ENCODE measurements at regions not wholly inside any gene's neighbourhood (a gene's known extent, or its start where the extent isn't known, plus 50 kb on each side); places are given as distances from the start of the nearest gene placed in this dataset.

DNA sequence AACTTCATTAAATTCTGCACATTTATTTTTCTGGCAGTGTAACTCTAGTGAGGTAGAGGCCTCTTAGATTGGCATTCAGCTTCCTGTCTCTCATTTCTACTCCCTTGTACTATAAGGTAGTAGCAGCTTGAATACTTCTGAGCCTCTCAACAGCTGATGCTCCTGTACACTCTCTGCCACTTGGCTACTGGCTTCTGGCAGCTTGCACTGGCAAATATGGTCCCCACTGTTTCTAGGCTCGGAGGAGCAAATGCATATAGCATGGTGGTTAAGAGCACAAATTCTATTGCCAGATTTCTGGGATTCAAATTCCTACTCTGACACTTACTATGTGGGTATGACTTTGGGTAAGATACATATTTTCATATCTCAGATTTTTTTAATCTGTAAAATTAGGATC is 292.8 kb upstream of the ADGRB3 start:
- ChIA-PET CTCF (no interaction called here), POLR2A (no interaction called here)
- no peaks in the 10 kb centered on the region for H3K27me3 Mint-ChIP-seq
- no peaks in the 10 kb centered on the region for H3K36me3 Mint-ChIP-seq (ENCODE audit: low read depth)
- no peak for DNase-seq
- no peak overlapping the region for H3K4me3 Mint-ChIP-seq
- no peaks in the 10 kb centered on the region for H3K4me1 Mint-ChIP-seq
- H3K27ac Mint-ChIP-seq, result no peak overlapping the region
- H3K9me3 Mint-ChIP-seq, result no peaks in the 10 kb centered on the region

GRCh38 chr6:68339488-68340131 is 295.5 kb upstream of the ADGRB3 start:
- H3K27ac Mint-ChIP-seq, result no peak overlapping the region
- H3K4me3 Mint-ChIP-seq, result no peak overlapping the region
- no peaks in the 10 kb centered on the region for H3K27me3 Mint-ChIP-seq
- no peaks in the 10 kb centered on the region for H3K36me3 Mint-ChIP-seq (ENCODE audit: low read depth)
- no peaks in the 10 kb centered on the region for H3K4me1 Mint-ChIP-seq
- CTCF ChIA-PET, result no interaction called here
- DNase-seq, result no peak
- POLR2A ChIA-PET, result no interaction called here
- H3K9me3 Mint-ChIP-seq, result no peaks in the 10 kb centered on the region

DNA sequence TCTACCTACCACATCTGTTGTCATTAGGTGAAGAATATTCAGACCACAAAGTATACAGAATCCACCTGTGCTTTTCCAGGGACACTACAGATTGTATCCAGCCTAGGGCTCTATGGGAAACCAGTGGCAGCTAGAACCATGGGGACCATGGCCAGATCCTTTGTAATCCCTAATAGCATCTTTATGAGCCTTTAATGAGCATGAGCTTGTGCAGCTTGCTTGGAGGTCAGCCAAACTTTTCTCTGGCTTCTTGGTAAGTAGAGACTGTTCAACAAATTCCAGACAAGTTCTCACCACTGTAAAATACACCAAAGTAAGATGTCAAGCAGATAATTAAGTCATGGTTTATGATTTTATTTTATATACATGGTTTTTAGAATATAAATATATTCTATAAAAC is 301.6 kb upstream of the ADGRB3 start:
- no peak for DNase-seq
- POLR2A ChIA-PET, result no interaction called here
- CTCF ChIA-PET, result no interaction called here
- H3K4me3 Mint-ChIP-seq, result no peak overlapping the region
- H3K36me3 Mint-ChIP-seq (ENCODE audit: low read depth), result no peaks in the 10 kb centered on the region
- no peaks in the 10 kb centered on the region for H3K27me3 Mint-ChIP-seq
- no peak overlapping the region for H3K27ac Mint-ChIP-seq
- no peaks in the 10 kb centered on the region for H3K9me3 Mint-ChIP-seq
- no peaks in the 10 kb centered on the region for H3K4me1 Mint-ChIP-seq

DNA sequence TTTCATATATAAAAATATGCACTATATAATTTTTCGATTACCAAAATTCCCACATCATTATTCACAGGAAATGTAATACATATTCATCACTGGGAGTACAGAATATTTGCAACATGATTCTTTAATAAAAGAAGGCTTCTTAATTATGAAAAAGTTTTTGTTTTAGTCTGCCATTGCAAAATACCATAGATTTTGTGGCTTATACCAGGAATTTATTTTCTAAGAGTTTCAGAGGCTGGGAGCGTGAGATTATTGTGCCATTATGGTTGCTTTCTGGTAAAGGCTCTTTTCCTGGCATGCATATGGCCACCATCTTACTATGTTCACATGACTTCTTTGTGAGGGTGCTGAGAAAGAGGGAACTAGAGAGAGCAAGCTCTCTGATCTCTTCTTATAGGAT is 306.9 kb upstream of the ADGRB3 start:
- POLR2A ChIA-PET, result no interaction called here
- Mint-ChIP-seq H3K4me3 (no peak overlapping the region), H3K9me3 (no peaks in the 10 kb centered on the region), H3K36me3 (ENCODE audit: low read depth) (no peaks in the 10 kb centered on the region), H3K27me3 (no peaks in the 10 kb centered on the region), H3K4me1 (no peaks in the 10 kb centered on the region), H3K27ac (no peak overlapping the region)
- DNase-seq, result no peak
- CTCF ChIA-PET, result no interaction called here

DNA sequence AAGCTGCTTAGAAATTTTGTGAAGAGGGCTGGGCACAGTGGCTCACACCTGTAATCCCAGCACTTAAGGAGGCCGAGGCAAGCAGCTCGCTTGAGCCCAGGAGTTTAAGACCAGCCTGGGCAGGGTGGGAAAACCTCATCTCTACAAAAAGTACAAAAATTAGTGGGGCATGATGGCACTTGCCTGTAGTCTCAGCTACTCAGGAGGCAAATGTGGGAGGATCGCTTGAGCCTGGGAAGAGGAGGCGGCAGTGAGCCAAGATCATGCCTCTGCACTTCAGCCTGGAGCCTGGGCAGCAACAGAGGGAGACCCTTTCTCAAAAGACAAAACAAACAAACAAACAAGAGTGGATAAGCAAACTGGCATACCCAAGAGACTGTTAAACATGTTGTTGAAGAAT is 308.3 kb upstream of the ADGRB3 start:
- H3K4me1 Mint-ChIP-seq, result no peaks in the 10 kb centered on the region
- H3K27ac Mint-ChIP-seq, result no peak overlapping the region
- no peak overlapping the region for H3K4me3 Mint-ChIP-seq
- no peaks in the 10 kb centered on the region for H3K36me3 Mint-ChIP-seq (ENCODE audit: low read depth)
- POLR2A ChIA-PET, result no interaction called here
- no peaks in the 10 kb centered on the region for H3K9me3 Mint-ChIP-seq
- no peak for DNase-seq
- H3K27me3 Mint-ChIP-seq, result no peaks in the 10 kb centered on the region
- CTCF ChIA-PET, result no interaction called here

GRCh38 chr6:68317366-68317765 is 317.7 kb upstream of the ADGRB3 start:
- Mint-ChIP-seq H3K4me1 (no peaks in the 10 kb centered on the region), H3K36me3 (ENCODE audit: low read depth) (no peaks in the 10 kb centered on the region), H3K27me3 (no peaks in the 10 kb centered on the region), H3K9me3 (no peaks in the 10 kb centered on the region), H3K27ac (no peak overlapping the region), H3K4me3 (no peak overlapping the region)
- ChIA-PET POLR2A (no interaction called here), CTCF (no interaction called here)
- DNase-seq, result no peak

GRCh38 chr6:68313911-68314310 is 321.2 kb upstream of the ADGRB3 start:
- no peak for DNase-seq
- Mint-ChIP-seq H3K27ac (no peak overlapping the region), H3K9me3 (no peaks in the 10 kb centered on the region), H3K27me3 (no peaks in the 10 kb centered on the region), H3K4me1 (no peaks in the 10 kb centered on the region), H3K4me3 (no peak overlapping the region), H3K36me3 (ENCODE audit: low read depth) (no peaks in the 10 kb centered on the region)
- POLR2A ChIA-PET, result no interaction called here
- CTCF ChIA-PET, result no interaction called here

DNA sequence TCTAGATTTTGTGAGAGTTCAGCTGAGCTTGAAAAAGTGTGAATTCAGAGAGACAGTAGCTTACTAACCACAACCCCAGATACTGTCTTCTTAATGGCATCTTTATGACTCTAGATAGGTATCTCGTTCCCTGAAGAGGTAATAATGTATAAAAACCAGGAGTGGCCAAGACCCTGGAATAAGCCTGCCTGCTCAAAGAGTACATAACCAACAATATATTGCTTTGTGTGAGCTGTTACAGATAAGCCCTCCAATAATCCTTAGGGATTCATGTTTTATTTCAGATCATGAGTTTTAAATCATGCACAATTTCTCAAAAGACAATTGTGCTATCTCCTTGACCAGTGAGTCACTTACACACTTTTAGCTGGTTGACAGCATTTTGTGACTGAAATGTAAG is 327.8 kb upstream of the ADGRB3 start:
- CTCF ChIA-PET, result interaction anchor here (0.6 to 0.7 kb wide), 2 partner anchors 28 to 418 kb away, joined by 4 to 5 read pairs; no protein-coding TSS in a partner anchor
- POLR2A ChIA-PET, result no interaction called here
- no peak overlapping the region for H3K27ac Mint-ChIP-seq
- DNase-seq, result no peak
- no peaks in the 10 kb centered on the region for H3K4me1 Mint-ChIP-seq
- H3K36me3 Mint-ChIP-seq (ENCODE audit: low read depth), result no peaks in the 10 kb centered on the region
- peaks cover 2% of the 10 kb centered on the region for H3K9me3 Mint-ChIP-seq
- no peak overlapping the region for H3K4me3 Mint-ChIP-seq
- H3K27me3 Mint-ChIP-seq, result no peaks in the 10 kb centered on the region

- peaks cover 8% of the 10 kb centered on the region for H3K9me3 Mint-ChIP-seq
- H3K27me3 Mint-ChIP-seq, result no peaks in the 10 kb centered on the region
- no peak overlapping the region for H3K4me3 Mint-ChIP-seq
- no peaks in the 10 kb centered on the region for H3K4me1 Mint-ChIP-seq
- DNase-seq, result no peak
- POLR2A ChIA-PET, result no interaction called here
- H3K27ac Mint-ChIP-seq, result no peak overlapping the region
- H3K36me3 Mint-ChIP-seq (ENCODE audit: low read depth), result no peaks in the 10 kb centered on the region
- CTCF ChIA-PET, result no interaction called here
Measured at GRCh38 chr6:68296126-68296525, 339.0 kb upstream of the ADGRB3 start.

- no peaks in the 10 kb centered on the region for H3K36me3 Mint-ChIP-seq (ENCODE audit: low read depth)
- peaks cover 2% of the 10 kb centered on the region for H3K9me3 Mint-ChIP-seq
- no peaks in the 10 kb centered on the region for H3K4me1 Mint-ChIP-seq
- no peaks in the 10 kb centered on the region for H3K27me3 Mint-ChIP-seq
- no peak for DNase-seq
- H3K4me3 Mint-ChIP-seq, result no peak overlapping the region
- ChIA-PET POLR2A (no interaction called here), CTCF (no interaction called here)
- H3K27ac Mint-ChIP-seq, result no peak overlapping the region
Measured at GRCh38 chr6:68282646-68283045, 352.4 kb upstream of the ADGRB3 start.

DNA sequence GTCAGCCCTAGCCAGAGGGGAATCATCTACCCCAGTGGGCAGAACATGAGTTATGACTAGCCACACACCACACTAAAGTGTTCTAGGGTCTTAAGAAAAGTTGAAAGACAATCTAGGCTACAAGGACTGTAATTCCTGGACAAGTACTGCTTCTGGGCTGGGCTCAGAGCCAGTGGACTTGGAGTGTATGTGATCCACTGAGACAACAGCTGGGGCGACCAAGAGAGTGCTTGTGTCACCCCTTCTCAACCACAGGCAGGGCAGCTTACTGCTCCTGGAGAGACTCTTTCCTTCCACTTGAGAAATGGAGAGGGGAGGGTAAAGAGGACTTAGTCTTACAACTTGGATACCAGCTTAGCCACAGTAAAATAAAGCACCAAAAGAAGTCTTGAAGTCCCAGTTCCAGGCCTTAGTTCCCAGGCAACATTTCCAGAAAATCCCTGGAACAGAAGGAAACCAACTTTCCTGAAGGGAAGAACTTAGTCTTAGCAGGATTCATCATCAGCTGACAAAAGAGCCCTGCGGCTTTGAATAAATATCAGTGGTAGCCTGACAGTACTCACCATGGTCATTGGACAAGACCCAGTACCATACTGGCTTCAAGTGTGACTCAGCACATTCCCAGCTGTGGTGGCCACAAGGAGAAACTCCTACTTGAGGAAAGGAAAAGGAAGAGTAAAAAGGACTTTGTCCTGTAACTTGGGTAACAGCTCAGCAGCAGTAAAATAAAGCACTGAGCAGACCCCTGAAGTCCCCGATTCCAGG is 355.1 kb upstream of the ADGRB3 start:
- no peak for DNase-seq
- no peak overlapping the region for H3K27ac Mint-ChIP-seq
- H3K4me1 Mint-ChIP-seq, result no peaks in the 10 kb centered on the region
- H3K4me3 Mint-ChIP-seq, result no peak overlapping the region
- H3K9me3 Mint-ChIP-seq, result peaks cover under 1% of the 10 kb centered on the region
- no peaks in the 10 kb centered on the region for H3K36me3 Mint-ChIP-seq (ENCODE audit: low read depth)
- H3K27me3 Mint-ChIP-seq, result no peaks in the 10 kb centered on the region
- CTCF ChIA-PET, result no interaction called here
- POLR2A ChIA-PET, result no interaction called here

GRCh38 chr6:68273297-68273696 is 361.8 kb upstream of the ADGRB3 start:
- ChIA-PET CTCF (no interaction called here), POLR2A (no interaction called here)
- no peaks in the 10 kb centered on the region for H3K4me1 Mint-ChIP-seq
- H3K27me3 Mint-ChIP-seq, result no peaks in the 10 kb centered on the region
- no peak overlapping the region for H3K27ac Mint-ChIP-seq
- peaks cover 2% of the 10 kb centered on the region for H3K9me3 Mint-ChIP-seq
- H3K36me3 Mint-ChIP-seq (ENCODE audit: low read depth), result no peaks in the 10 kb centered on the region
- no peak overlapping the region for H3K4me3 Mint-ChIP-seq
- no peak for DNase-seq

DNA sequence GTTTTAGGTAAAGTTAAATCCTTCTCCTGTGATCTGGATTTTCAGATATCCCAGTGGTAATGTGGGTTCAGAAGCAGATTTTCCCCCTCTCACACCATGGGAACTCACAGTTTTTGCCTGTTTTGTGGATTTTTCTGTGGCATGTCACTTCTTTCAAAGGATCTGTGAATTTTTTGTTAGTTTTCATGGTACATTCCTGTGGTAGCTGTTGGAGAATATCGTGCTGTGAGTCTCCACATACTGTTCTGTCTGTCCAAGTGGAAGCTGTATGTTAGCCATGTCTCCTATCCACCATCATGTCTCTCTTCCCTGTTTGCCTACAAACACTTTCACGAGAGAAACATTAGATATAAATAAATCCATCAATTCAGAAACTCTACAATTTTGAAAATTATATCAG is 378.7 kb upstream of the ADGRB3 start:
- POLR2A ChIA-PET, result no interaction called here
- CTCF ChIA-PET, result no interaction called here
- Mint-ChIP-seq H3K4me1 (no peaks in the 10 kb centered on the region), H3K27ac (no peak overlapping the region), H3K4me3 (no peak overlapping the region), H3K27me3 (no peaks in the 10 kb centered on the region), H3K36me3 (ENCODE audit: low read depth) (no peaks in the 10 kb centered on the region), H3K9me3 (peaks cover 17% of the 10 kb centered on the region)
- DNase-seq, result no peak

DNA sequence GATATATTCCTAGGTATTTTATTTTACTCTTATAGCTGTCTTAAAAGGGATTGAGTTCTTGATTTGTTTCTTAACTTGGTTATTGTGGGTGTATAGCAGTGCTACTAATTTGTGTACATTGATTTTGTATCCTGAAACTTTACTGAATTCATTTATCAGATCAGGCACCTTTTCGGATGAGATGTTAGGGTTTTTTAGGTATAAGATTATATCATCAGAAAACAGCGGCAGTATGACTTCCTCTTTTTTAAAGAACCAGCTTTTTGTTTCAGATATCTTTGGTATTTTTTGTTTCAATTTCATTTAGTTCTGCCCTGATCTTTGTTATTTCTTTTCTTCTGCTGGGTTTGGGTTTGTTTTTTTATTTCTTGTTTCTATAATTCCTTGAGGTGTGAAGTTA is 382.4 kb upstream of the ADGRB3 start:
- H3K27me3 Mint-ChIP-seq, result no peaks in the 10 kb centered on the region
- POLR2A ChIA-PET, result no interaction called here
- CTCF ChIA-PET, result no interaction called here
- H3K27ac Mint-ChIP-seq, result no peak overlapping the region
- no peak overlapping the region for H3K4me3 Mint-ChIP-seq
- H3K9me3 Mint-ChIP-seq, result peaks cover 9% of the 10 kb centered on the region
- no peak for DNase-seq
- no peaks in the 10 kb centered on the region for H3K36me3 Mint-ChIP-seq (ENCODE audit: low read depth)
- no peaks in the 10 kb centered on the region for H3K4me1 Mint-ChIP-seq
